Heart left ventricle (tissue), 16 donors: ENCODE measurements at regions not wholly inside any gene's neighbourhood (a gene's known extent, or its start where the extent isn't known, plus 50 kb on each side); places are given as distances from the start of the nearest gene placed in this dataset.

Experiments used
- ATAC-seq, 4 donors: fragments of 200-7000 bp; cut with Tn5 transposase; one replicate each; pipeline ENCODE4 v1.9.1; 2020 to 2022; ENCODE audit warnings: moderate library complexity in 4 of 4, mild to moderate bottlenecking in 3 of 4, moderate number of reproducible peaks in 1 of 4
- DNase-seq, 5 donors: peaks; one replicate each; pipeline ENCODE4 v3.0.0-alpha.2; 2020
- H3K27ac ChIP-seq, 12 donors: fragments of 200-600 bp; sonication (generic) in 4 of 12; one replicate each; pipeline versions ENCODE4 v1.5.0 to v1.8.0; 2016 to 2022; ENCODE audit warnings: mild to moderate bottlenecking in 2 of 12
- H3K27me3 ChIP-seq, 9 donors: fragments of 200-600 bp; sonication (generic) in 2 of 9; one replicate each; pipeline versions ENCODE4 v1.5.1 to v1.8.0; 2016 to 2022; ENCODE audit warnings: mild to moderate bottlenecking in 3 of 9
- H3K36me3 ChIP-seq, 9 donors: fragments of 200-600 bp; sonication (generic) in 2 of 9; one replicate each; pipeline versions ENCODE4 v1.5.0 to v1.8.0; 2018 to 2022; ENCODE audit warnings: mild to moderate bottlenecking in 2 of 9
- H3K4me1 ChIP-seq, 12 donors: fragments of 200-600 bp; sonication (generic) in 4 of 12; one replicate each; pipeline versions ENCODE4 v1.5.0 to v1.8.0; 2016 to 2022; ENCODE audit warnings: mild to moderate bottlenecking in 3 of 12
- H3K4me3 ChIP-seq, 12 donors: fragments of 200-600 bp; sonication (generic) in 4 of 12; one replicate each; pipeline versions ENCODE4 v1.5.0 to v1.8.0; 2017 to 2022; ENCODE audit warnings: mild to moderate bottlenecking in 9 of 12, moderate library complexity in 4 of 12
- H3K9me3 ChIP-seq, 12 donors: fragments of 200-600 bp; sonication (generic) in 4 of 12; one replicate each; pipeline versions ENCODE4 v1.5.0 to v1.8.0; 2016 to 2022; ENCODE audit warnings: mild to moderate bottlenecking in 1 of 12
- CTCF ChIP-seq, 12 donors: fragments of 200-600 bp; sonication (generic) in 4 of 12; IDR thresholded peaks; one replicate each; pipeline versions ENCODE4 v1.5.0 to v1.8.0; 2018 to 2022; ENCODE audit warnings: antibody characterized with exemption in 12 of 12, mild to moderate bottlenecking in 5 of 12
- POLR2A ChIP-seq, 2 donors: fragments of 450-650 bp; IDR thresholded peaks; one replicate each; pipeline ENCODE4 v1.6.1; 2017; ENCODE audit warnings: antibody characterized with exemption in 2 of 2, mild to moderate bottlenecking in 2 of 2, moderate library complexity in 2 of 2
- WGBS, 4 donors: extraction: QIAGEN DNeasy Blood & Tissue Kit in 2 of 4; methylation state at CpG; one replicate each; pipeline versions ENCODE4 v1.1.5 to v1.1.7; 2013 to 2018; 5-methylcytosine and 5-hydroxymethylcytosine counted together
- intact Hi-C, 10 donors: fragments of 100-400 bp; cut with DNase I; formaldehyde crosslinking; loops; one replicate each; pipeline versions ENCODE4 v1.11.1 to v1.14.2; 2022
- donor health status: ischemic (EF 13 %, LVEDD 7.1; RV severe dilation, severe dysfunction).
- donor health status: healthy with polysubstance abuse.
- donor health status: DM: no; HTN: yes; CAD: no.
- donor health status: DM: no; HTN: no; CAD: no.
- donor health status: ischemic (EF 25% LVEDD 6.9; RV normal size, moderate dysfunction).
- donor health status: ischemic (EF 25% LVEDD 5.7; RV mildly dilated, moderate dysfunction).
- donor health status: healthy.
- donor health status: DM: yes; HTN: yes; CAD: no.
- donor health status: ischemic (EF 35%, LVEDD 5.7; RV mildly dilated, moderate dysfunction).
- donor health status: nonischemic (EF 11% LVEDD 7.7; RV severe dilation, severe dysfunction).
- donor health status: DM: yes; HTN: yes; CAD: no.
- donor health status: PGD.
- donor health status: ischemic (EF 29% LVEDD 5.4; RV normal size, mild dysfunction).
- donor health status: nonischemic (EF 23%, LVEDD 6.1; RV moderate dilation, normal function).

GRCh38 chr4:4808086-4808485 is 51.4 kb upstream of the MSX1 start:
- DNase-seq (no peak), ATAC-seq (no peak)
- Histone ChIP-seq H3K36me3 (no peaks in the 10 kb centered on the region), H3K27ac (no peak overlapping the region), H3K27me3 (peaks cover 0 to 5% (median 0%) of the 10 kb centered on the region in 9 donors), H3K9me3 (peaks cover 0 to 13% (median 0%) of the 10 kb centered on the region in 12 donors), H3K4me1 (no peaks in the 10 kb centered on the region), H3K4me3 (no peak overlapping the region)
- intact Hi-C loops = no loop called here
- no peak for TF ChIP-seq POLR2A (IDR thresholded peaks at IDR 0.05)
- no peak for TF ChIP-seq CTCF (IDR thresholded peaks at IDR 0.05)
- WGBS, 4 donors = 81 to 86% (median 83%) methylated on average over 4 of the region's 4 CpGs

GRCh38 chr4:4805887-4806286 is 53.6 kb upstream of the MSX1 start:
- Histone ChIP-seq H3K4me3 (no peak overlapping the region), H3K9me3 (peaks cover 0 to 13% (median 0%) of the 10 kb centered on the region in 12 donors), H3K4me1 (no peaks in the 10 kb centered on the region), H3K36me3 (no peaks in the 10 kb centered on the region), H3K27me3 (peaks cover 0 to 5% (median 0%) of the 10 kb centered on the region in 9 donors), H3K27ac (no peak overlapping the region)
- ATAC-seq = no peak
- 71 to 75% (median 74%) methylated on average over 8 of the region's 8 CpGs for WGBS, 4 donors
- no peak for DNase-seq
- TF ChIP-seq POLR2A (IDR thresholded peaks at IDR 0.05) (no peak), CTCF (IDR thresholded peaks at IDR 0.05) (no peak)
- intact Hi-C loops = no loop called here

- ATAC-seq = no peak
- Histone ChIP-seq H3K36me3 (no peaks in the 10 kb centered on the region), H3K27ac (no peak overlapping the region), H3K4me1 (no peaks in the 10 kb centered on the region), H3K9me3 (no peaks in the 10 kb centered on the region), H3K27me3 (peaks cover 0 to 3% (median 0%) of the 10 kb centered on the region in 9 donors), H3K4me3 (no peak overlapping the region)
- TF ChIP-seq CTCF (IDR thresholded peaks at IDR 0.05) (no peak), POLR2A (IDR thresholded peaks at IDR 0.05) (no peak)
- WGBS, 4 donors = 93 to 98% (median 95%) methylated on average over 2 of the region's 2 CpGs
- intact Hi-C loops = no loop called here
- DNase-seq = no peak
Observed at GRCh38 chr4:4803912-4804296, 55.6 kb upstream of the MSX1 start.

- DNase-seq (no peak), ATAC-seq (no peak)
- intact Hi-C loops = no loop called here
- Histone ChIP-seq H3K9me3 (no peaks in the 10 kb centered on the region), H3K36me3 (no peaks in the 10 kb centered on the region), H3K4me1 (no peaks in the 10 kb centered on the region), H3K4me3 (no peak overlapping the region), H3K27ac (no peak overlapping the region), H3K27me3 (peaks cover 0 to 3% (median 0%) of the 10 kb centered on the region in 9 donors)
- WGBS, 4 donors = 60 to 66% (median 63%) methylated on average over 5 of the region's 5 CpGs
- TF ChIP-seq CTCF (IDR thresholded peaks at IDR 0.05) (no peak), POLR2A (IDR thresholded peaks at IDR 0.05) (no peak)
Observed at GRCh38 chr4:4803216-4803911, 56.1 kb upstream of the MSX1 start.
